ENCODE measurements at regions not wholly inside any gene's neighbourhood (a gene's known extent, or its start where the extent isn't known, plus 50 kb on each side); places are given as distances from the start of the nearest gene placed in this dataset.
"Not testable (repeated sequence)": the region's sequence is repeated elsewhere in the genome, so short reads cannot be mapped to it uniquely, and the experiment has no call there.

DNA sequence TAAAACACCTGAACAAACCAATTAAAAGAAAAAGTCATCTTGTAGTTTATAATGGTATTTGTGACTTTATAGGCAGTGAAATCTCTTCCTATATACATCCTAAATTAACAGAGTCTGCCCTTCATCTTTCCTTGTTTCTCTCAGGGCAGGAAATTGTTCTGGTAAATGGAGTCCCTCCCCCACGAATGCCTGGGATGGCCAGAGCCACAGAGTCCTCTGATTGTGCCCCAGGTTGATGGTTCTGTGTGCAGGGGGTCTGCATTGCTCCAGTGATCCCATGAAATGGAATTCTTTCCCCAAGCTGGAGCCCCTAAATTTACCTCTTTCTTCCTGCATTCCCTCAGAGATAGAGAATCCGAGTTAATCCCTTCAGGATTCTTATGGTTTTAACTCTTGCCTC, 155.5 kb downstream of the MTX2 start:
- no peak for DNase-seq (ENCODE audit: low read depth, low spot score)

DNA sequence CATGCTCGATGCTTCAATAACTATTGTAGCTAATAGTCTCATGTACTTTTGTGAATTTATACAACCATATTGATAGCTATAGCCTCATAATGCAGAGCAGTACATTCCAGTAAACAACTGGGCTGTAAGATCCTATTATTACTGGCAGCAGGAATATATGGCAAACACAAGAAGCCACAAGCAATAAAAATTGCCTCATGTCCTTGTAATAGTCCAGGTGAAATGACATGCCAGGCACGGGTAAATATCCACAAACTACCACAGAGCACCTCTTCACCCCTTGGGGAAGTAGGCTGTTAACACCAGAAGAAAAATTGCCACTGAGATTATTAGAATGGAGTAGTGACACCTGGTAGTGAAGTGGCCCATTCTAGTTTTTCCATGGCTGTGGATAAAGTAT, 158.3 kb downstream of the MTX2 start:
- no peak for DNase-seq (ENCODE audit: low read depth, low spot score)

DNA sequence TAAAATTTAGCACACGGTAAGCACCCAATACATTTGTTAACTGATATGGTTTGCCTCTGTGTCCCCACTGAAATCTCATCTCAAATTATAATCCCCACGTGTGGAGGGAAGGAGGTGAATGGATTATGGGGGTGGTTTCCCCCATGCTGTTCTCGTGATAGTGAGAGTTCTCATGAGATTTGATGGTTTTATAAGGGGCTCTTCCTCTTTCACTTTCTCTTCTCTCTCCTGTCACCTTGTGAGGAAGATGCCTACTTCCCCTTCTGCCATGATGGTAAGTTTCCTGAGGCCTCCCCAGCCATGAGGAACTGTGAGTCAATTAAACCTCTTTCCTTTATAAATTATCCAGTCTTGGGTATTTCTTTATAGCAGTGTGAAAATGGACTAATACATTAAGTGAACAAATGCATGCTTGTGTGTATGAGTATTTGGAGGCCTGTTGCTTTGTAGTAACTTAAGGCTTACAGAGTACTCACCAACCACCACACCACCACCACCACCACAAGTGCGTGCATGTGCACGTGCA, 159.8 kb downstream of the MTX2 start:
- DNase-seq (ENCODE audit: low read depth, low spot score), result not testable (repeated sequence)

DNA sequence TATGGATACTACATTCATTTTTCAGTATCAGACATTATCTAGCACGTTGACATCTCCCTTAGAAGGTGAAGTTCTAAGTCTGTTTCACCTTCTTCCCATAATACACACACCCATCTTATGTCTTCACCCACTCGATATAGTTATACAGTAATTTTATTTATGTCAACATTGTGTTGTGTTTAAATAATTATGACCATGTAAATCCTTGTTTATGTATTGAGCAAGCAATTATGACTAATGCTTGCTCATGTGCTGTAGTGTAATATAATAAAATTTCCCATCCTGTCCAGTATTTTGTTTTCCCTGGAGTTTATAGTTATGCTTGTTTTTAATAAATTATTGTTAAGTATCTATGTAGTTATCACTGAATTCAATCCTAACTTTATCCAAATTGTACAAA, 163.2 kb downstream of the MTX2 start:
- no peak for DNase-seq (ENCODE audit: low read depth, low spot score)

DNA sequence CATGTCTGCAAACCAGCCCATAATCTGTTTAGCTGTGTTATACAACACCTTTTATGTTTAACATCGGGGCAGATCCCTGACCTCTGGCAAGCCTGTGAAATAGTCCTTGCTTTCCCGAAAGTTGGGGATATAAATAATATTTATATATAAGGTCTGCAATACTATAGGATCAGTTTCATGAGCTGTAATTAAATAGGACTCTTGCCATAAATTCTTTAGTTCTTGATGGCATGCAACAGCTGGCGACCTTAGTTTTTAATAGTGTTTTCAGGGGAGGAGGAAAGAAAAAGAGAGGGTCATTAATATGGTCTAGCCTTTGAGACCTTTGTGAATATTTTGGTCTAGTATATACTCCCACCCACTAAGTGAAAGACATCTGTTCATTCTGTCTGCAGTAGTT, 166.5 kb downstream of the MTX2 start:
- no peak for DNase-seq (ENCODE audit: low read depth, low spot score)

DNA sequence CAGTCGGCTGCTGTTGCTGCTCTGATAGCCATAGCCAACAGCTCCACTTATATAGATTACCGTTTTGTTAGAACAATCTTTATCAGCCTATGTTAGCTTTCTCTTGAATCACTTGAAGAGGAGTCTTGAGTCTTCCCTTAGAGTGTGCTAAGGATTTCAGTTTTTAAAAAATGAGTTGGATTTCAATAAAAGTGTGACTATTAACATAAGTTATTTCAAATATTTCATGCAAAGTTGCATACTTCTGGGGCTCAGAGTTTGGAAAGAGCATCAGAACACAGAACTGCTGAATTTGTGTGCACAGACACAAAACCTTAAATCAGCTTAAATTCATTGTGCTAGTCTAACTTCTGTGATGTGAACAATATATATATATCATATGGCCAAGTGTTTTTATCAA, 174.7 kb downstream of the MTX2 start:
- DNase-seq (ENCODE audit: low read depth, low spot score), result no peak

DNA sequence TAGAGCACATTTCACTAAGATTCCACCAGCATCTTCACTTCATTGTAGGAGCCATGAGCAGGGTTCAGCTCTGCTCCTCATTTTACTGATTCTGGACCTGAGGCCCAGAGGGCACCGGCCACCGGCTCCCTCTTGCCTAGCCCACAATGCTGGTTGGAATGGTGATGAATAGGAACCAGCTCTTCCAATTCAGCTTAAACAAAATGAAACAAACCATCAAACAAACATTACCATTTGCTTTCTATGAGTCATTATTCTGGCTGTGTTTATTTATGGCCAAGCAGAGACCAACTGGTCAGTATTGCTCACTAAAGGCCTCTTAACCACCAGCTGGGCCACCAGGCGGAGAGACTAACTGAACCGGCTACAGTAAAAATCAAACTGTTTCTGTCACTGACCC, 176.7 kb downstream of the MTX2 start:
- DNase-seq (ENCODE audit: low read depth, low spot score), result no peak

DNA sequence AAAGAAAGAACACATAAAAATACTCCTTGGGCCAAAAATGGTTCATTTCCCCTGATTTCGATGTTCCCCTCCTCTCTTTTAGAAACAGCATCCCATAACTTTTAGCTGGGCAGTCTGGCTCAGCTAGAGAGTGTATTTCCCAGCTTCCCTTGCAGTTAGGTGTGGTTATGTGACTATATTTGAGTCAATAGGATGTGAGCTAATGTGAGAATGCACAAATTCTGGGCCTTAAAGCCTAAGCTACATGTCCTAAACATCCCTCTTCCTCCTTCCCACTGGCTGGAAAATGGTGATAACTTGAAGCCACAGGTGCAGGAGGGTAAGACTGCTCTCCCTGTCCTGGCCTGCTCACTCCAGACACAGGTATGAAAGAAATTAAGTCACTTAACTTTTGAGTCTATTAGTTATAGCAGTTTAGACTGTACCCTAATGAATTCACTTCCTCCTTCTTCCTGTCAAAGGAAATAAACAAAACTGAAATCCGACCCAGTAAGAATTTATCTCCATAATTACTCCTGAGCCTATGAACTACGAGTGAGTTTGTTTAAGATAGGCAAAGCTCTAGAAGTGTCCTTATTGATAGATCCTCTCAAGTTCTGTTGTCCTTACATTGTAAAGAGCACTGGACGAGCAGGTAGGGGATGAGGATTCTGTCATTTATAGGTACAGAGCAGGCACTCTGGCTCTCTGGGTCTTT, 177.6 kb downstream of the MTX2 start:
- no peak for DNase-seq (ENCODE audit: low read depth, low spot score)

DNA sequence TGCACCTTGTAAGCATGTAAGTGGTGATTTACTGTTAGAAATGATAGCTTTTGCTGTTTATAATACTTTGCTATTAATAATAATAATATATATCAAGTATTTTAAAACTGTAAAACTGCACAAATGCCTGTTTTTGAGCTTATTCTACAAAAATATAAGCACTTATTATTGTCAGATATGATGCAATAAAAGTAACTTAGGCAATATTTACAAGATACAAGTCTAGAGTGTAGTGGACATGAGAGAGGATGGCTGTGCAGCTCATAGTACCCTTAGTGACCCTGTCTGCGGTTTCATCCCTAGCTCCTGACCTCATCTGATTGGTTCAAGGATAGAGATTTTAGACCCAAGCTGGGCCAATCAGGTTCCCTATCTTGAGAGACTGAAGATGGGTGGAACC, 178.4 kb downstream of the MTX2 start:
- DNase-seq (ENCODE audit: low read depth, low spot score), result no peak

DNA sequence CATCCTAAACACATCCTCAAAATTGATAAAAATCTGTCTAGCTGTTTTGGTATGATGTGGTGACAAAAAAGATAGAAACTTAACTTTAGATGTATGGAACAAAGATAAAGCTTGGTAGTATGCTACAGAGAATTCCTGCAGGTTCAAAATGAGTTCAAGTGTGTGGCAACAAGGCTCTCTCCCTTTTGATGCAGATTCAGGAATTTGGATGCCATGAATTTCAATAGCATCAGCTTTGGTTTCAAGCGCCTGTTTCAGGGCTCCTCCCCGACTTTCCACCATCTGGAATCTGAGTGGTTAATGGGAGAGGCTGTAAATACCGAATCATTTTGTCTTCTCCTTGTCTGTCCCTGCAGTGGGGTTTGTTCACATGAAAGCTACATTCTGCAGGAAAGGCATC, 180.6 kb downstream of the MTX2 start:
- DNase-seq (ENCODE audit: low read depth, low spot score), result no peak

DNA sequence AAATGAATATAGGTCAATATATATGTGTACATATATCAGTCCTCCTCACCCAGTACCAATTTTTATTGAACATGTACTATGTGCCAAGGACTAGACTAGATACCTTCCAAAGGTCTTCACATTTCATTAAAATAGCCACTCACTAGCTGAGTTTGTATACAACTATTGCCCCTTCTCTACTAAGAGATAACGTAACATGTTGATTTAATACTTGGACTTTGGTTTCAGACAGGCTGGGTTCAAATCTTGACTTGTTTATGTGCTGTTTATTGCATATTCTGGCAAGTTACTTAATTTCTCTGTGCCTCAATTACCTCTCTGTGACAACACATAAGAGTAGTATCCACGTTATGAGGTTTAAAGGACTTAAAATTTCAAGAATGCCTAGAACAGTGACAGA, 184.5 kb downstream of the MTX2 start:
- DNase-seq (ENCODE audit: low read depth, low spot score), result no peak

DNA sequence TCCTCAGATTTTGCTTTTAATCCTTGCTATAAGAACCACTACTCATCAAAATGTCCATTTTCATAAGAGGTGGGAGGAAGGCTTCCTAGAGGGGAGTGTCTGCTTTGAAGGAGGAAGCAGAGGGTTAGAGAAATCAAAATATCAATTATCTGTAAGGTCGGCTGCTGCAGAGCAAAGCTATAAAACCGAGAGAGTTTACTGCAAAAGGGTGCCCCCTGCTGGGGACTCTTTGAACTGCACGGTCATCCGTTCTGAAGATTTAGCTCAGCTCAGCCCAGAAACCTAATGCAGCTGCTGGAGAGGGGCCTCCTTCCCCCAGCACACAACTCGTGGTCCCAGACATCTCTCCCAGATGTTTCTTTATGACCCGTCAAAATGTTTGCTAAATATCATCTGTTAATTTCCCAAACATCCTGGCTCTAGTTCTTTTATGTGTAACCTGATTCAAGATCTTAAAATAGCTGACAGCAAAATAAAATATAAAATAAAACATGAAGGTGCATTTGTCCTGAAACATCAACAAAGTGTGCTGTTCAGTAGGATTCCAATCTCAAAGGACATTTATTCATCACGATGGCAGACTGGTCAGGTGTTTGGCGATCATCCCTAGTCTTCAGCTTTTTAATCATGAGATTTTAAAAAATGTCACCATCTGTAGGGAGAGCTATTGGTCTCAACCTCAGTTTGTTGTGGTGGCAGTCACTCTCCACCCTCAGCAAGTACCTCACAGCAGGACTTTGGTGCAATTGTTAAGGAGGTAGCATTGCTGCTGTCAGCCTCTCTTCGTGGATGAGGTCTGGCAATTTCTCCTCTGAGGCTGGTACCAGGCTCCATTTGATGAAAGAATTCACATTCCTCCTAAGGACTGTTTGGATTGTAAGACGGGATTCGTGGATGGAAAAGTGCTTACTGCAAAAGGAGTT, 185.9 kb downstream of the MTX2 start:
- DNase-seq (ENCODE audit: low read depth, low spot score), result peak; percentile 51

DNA sequence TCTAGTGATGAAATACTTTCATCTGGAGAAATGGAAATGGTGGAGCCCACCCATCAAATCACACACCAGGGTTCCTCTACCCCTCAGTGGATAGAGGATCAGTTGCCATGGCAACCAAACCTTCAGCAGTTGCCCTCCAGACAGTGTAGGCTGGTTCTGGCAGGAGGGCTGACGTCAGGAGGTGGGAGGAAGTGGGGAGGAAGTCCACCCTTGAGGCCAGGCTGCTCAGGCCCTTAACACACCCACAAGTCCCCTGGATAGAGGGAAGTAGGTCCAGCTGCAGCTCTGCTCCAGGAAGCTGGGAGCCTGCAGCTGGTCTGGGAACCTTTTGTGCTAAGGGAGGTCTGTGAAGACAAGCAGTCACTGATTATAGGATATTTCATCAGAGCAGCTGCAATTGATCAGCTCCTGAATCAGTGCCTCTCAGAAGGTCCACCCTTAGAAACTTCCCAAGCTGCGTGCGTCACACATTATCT, 186.6 kb downstream of the MTX2 start:
- no peak for DNase-seq (ENCODE audit: low read depth, low spot score)

DNA sequence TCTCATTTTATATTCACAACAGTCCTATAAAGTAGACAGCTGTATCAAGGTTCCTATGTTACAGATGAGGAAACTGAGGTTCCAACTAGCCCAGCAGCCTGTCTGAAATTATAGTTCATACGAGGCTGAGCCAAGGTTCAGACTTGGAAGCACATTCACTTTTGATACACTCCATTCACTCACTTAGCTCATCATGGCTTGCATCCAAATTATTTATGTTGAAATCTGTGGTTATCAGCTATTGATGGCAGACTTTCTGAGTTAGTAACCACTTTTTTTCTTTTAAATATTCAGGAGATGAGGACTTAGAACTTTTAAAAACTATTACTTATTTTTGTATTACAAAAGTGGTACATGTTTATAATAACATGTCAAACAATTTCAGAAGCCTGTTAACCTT, 188.2 kb downstream of the MTX2 start:
- no peak for DNase-seq (ENCODE audit: low read depth, low spot score)

DNA sequence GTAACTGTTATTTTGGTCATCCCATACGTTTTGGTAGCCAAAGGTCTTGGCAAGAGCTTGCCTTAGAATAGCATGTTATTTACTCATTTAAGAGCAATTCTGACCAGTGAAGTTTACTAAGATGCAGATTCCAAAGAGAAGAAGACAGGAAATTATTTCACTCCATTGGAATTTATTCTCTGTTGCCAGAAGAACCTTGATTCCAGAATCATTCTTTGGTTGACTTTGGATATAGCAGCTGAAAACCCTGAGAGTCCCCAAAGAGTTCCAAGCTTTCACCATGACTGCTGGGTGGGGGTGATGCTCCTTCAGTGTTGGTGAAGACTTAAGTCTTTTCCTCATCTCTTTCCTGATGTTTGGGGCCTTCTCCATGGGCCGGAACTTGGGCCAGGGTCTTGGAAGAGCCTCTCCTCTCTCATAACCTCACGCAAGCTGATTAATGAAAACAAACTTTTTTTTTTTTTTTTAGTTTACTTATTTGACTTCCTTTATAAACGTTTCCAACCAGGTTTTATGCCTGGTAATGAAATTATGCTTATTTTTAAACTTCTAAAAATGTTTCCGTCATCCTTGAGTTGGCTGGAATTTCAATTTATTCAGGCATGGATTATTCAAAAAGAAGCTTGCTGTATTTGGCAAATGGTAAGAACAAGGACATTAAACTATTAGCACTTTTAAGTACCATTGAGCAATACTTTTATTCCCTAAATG, 192.0 kb downstream of the MTX2 start:
- no peak for DNase-seq (ENCODE audit: low read depth, low spot score)

DNA sequence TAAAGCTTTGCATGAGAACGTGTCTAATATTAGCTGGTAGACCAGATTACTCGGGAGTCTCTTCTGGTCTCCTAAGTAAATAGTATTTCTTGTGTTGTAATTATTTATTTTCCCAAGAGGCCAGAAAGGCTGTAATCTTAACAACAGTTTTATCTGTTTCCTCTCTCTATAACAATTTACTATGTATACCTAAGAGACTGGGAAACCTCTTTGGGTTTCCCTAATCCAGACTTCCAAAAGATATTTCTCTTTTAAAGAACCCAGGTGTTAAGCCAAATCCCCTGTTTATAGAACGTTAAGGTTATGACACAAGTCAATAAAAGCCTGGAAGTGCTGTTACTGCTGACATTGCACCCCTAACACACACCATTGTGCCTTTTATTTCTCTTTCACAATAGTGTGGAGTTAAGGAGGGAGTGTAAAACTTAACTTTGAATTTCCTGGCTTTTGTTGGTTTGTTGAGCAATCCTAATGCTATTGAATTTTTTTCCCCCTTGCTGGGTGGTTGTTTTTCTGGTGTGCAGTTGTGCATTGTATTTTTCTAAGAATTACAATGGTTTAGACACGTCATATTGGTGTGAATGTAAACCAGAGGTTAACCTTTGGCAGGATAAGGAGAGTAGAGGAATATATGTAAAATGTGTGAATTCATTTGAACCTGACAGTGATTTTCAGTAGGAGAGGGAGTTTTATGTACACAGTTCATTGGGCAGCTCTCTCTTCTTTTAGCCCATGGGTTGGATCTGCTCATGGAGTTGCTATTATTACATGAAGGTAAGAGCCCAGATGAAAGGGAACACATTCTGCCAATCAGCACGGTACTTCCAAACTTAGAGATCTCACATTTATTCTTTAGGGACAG, 192.8 kb downstream of the MTX2 start:
- no peak for DNase-seq (ENCODE audit: low read depth, low spot score)

DNA sequence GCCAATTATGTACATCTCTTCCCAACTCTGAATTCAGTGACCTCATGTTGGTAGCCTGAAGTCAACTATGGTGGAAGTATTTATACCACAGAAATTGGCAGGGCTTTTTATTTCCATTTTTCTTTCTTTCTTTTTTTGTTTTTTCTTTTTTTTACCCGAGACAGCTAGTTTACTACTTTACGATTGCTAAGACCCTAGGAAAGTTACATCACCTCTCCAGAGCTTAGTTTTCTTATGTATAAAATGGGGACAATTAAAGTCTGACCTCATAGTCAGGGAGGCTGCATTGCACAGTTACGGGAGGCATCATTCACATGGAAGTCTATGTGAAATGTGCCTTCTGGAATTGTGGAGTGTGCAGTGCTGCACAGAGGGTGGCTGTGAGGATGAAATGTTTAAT, 194.3 kb downstream of the MTX2 start:
- no peak for DNase-seq (ENCODE audit: low read depth, low spot score)

DNA sequence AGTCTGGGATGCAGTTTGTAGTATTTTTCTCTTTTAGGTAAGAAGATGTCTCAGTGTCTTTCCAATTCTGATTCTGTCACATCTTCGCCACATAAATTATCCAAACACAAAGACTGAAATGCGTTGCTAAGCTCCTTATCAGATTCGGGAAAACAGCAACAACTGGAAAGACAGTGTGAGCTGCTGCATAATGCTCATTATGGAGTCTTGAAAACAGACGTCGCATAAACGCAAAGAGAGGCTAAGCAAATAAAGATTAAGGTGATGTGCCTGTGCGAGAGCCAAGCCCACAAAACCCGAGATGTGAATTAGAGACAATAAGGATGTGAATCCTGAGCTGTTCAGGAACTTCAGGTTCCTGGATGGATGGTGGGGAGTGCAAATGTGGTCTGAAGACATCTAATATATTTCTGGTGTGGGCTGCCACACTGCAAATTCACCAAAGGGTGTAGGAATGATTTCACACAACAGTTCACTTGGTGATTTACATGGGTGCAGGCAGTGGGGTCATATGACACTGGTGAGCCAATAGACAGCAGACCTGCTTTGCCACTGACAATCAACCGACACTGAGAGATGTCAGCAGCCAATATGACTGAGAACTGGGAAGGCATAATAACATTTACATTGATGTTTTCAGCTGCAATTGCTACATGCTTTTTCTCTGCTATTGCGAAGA, 195.8 kb downstream of the MTX2 start:
- no peak for DNase-seq (ENCODE audit: low read depth, low spot score)

DNA sequence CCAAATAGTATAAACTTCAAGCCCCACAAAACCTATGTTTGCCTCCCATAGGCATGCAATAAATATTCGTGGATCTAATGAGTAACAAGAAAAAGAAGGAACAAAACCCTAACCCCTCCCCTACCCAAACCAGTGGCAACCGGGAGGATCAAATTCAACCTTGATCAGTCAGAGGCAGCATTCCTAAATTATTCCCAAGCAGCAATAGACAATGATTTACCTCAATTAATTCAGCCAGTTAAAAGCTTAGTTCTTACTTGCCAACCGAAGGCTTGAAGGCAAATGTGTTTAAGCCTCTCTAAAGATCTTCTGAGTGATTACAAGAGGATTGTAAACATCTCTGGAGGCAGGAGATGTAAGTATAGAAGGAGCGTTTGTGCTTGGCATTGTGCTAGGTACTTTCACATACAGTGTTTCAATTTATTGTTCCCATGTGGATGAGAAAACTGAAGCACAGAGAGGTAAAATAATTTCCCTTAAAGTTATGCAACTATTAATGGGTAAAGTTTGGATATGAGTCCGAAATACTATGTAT, 197.7 kb downstream of the MTX2 start:
- no peak for DNase-seq (ENCODE audit: low read depth, low spot score)

DNA sequence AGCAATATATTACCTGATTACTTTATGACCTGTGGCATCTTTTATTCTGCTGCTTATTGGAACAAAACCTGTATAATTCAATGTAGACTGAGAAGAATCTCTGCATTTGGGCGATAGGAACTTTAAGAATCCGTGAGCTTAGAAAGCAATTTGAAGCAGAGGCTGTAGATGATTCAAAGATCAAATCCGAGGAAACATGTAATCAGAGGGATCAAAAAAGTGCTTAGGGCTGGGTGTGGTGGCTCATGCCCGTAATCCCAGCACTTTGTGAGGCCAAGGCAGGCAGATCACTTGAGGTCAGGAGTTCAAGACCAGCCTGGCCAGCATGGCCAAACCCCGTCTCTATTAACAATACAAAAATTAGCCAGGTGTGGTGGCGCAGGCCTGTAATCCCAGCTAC, 198.4 kb downstream of the MTX2 start:
- DNase-seq (ENCODE audit: low read depth, low spot score), result no peak

Measured in smooth muscle cell of the brain vasculature (primary cell).